CD4-positive, CD25-positive, alpha-beta regulatory T cell (primary cell): ENCODE measurements at regions not wholly inside any gene's neighbourhood (a gene's known extent, or its start where the extent isn't known, plus 50 kb on each side); places are given as distances from the start of the nearest gene placed in this dataset.

Experiments used
- ATAC-seq, 2 donors: fragments of 150-1000 bp; cut with Tn5 transposase; one replicate each; pipeline ENCODE4 v1.10.0; 2021; ENCODE audit warnings: low read depth in 2 of 2, moderate number of reproducible peaks in 2 of 2, moderate library complexity in 1 of 2
- DNase-seq, 3 donors: peaks; one replicate each; pipeline versions ENCODE4 v3.0.0 to v3.0.0-alpha.2; 2012 to 2022; ENCODE audit warnings: mixed read lengths in 1 of 3
- H3K27ac ChIP-seq: one replicate; pipeline ENCODE4 v1.7.0; 2013; ENCODE audit warnings: mild to moderate bottlenecking, low read length; ENCODE audit not compliant: insufficient read depth, poor library complexity, severe bottlenecking
- H3K27me3 ChIP-seq: one replicate; pipeline ENCODE4 v1.7.0; 2013; ENCODE audit warnings: low read length; ENCODE audit not compliant: control insufficient read depth, insufficient read depth
- H3K36me3 ChIP-seq: one replicate; pipeline ENCODE4 v1.7.0; 2013; ENCODE audit warnings: mild to moderate bottlenecking, low read length, moderate library complexity; ENCODE audit not compliant: control insufficient read depth, insufficient read depth
- H3K4me1 ChIP-seq: 2 replicates; pipeline ENCODE4 v1.7.0; 2013; ENCODE audit warnings: mild to moderate bottlenecking, low read length; ENCODE audit not compliant: insufficient read depth, control insufficient read depth, poor library complexity, severe bottlenecking
- H3K4me3 ChIP-seq: one replicate; pipeline ENCODE4 v1.7.0; 2013; ENCODE audit warnings: low read depth, mild to moderate bottlenecking, low read length, moderate library complexity
- H3K9me3 ChIP-seq, 2 experiments: 1 replicate in 1 of 2; 2 replicates in 1 of 2; pipeline ENCODE4 v1.7.0; 2013; ENCODE audit warnings: low read length in 2 of 2, mild to moderate bottlenecking in 1 of 2, moderate library complexity in 1 of 2; ENCODE audit not compliant: control insufficient read depth in 2 of 2
- H3K27ac Mint-ChIP-seq, 3 donors: one replicate each; pipeline ENCODE4 v1.8.0; 2020 to 2022; ENCODE audit warnings: mild to moderate bottlenecking in 3 of 3, mixed read lengths in 3 of 3, moderate library complexity in 2 of 3
- H3K27me3 Mint-ChIP-seq: one replicate; pipeline ENCODE4 v1.8.0; 2022; ENCODE audit warnings: mild to moderate bottlenecking, mixed read lengths
- H3K36me3 Mint-ChIP-seq: one replicate; pipeline ENCODE4 v1.8.0; 2020; ENCODE audit warnings: mixed read lengths
- H3K4me1 Mint-ChIP-seq, 4 donors: one replicate each; pipeline ENCODE4 v1.8.0; 2020 to 2022; ENCODE audit warnings: mixed read lengths in 4 of 4, mild to moderate bottlenecking in 1 of 4
- H3K4me3 Mint-ChIP-seq, 4 donors: one replicate each; pipeline ENCODE4 v1.8.0; 2020 to 2022; ENCODE audit warnings: mild to moderate bottlenecking in 4 of 4, mixed read lengths in 4 of 4, moderate library complexity in 3 of 4
- H3K9me3 Mint-ChIP-seq, 7 donors: one replicate each; pipeline ENCODE4 v1.8.0; 2020 to 2022; ENCODE audit warnings: mixed read lengths in 7 of 7, mild to moderate bottlenecking in 3 of 7, moderate library complexity in 2 of 7

DNA sequence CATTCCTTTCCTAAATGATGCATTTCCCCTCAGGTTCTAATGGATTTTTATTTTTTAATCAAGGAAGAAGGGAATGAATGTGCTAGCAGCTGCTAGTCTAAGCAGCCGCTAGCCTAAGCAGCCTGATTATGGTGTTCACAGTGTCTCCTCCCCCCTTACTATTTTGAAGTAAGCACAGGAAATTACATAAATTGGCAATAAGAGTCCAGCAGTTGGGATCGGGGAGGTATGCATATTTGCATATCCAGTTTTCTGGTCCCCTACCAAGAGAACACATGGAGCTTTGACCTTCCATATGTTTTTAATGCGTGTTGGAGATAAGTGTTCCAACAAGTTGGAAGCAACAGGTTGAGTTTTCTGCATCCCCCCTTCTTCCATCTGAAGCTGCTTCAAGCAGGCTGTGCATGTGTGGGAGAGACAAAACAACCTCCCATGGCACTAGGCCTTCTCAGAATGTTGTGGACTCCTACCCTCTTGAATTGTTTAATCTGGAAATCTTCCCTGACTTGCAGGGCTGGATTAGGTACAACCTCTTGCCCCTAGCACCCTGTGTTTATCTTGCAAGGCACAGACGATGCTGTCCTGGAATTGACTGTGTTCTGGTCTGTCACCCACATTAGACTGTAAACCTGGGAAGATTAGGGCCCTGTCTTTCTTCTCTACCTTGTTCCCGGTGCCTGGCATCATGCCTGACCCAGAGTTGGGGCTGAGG, 124.8 kb upstream of the LRIG1 start:
- Histone ChIP-seq H3K27me3 (no peaks in the 10 kb centered on the region), H3K4me1 (no peaks in the 10 kb centered on the region), H3K9me3 (no peaks in the 10 kb centered on the region), H3K4me3 (no peak overlapping the region), H3K36me3 (no peaks in the 10 kb centered on the region), H3K27ac (no peak overlapping the region)
- Mint-ChIP-seq H3K9me3 (no peaks in the 10 kb centered on the region), H3K4me1 (no peaks in the 10 kb centered on the region), H3K36me3 (no peaks in the 10 kb centered on the region), H3K27me3 (no peaks in the 10 kb centered on the region), H3K4me3 (no peak overlapping the region), H3K27ac (no peak overlapping the region)
- DNase-seq (no peak), ATAC-seq (no peak)

DNA sequence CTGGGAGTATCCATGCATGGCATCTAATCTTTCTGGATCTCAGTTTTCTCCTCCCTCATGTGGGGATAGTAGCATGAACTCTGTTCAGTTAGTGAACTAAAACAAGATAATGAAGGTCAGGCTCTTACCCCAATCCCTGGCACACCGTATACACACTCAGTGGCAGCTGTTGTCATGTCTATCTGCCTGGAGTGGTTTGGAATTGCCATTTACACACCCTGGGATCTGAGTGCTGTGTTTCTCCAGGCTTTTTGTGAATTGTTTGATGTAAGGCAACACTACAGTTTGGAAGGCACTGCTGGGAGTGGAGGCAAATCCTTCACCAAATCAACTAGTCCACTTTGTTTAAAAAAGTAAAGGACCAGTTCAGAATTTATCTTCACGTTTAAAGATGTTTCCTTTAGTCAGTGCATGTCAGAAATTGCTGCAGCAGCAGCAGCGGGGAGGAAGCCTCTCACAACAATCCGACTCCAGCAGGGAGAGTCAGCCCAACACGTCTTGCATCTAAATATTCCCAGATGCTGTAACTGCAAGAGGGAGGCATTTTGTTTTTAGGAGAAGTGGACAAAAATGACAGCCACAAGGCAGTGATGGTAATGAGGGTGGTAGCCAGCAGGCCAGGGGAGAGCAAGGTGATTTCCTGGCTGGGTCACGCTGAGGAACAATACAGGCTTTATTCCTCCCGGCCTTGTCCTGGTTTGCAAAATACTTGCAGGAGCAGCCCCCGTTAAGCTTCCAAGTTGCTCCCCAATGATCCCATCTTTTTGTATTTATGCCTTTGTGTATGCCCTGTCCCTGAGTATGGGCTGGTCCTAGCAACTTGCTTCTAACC, 128.5 kb upstream of the LRIG1 start:
- Histone ChIP-seq H3K27ac (no peak overlapping the region), H3K4me3 (no peak overlapping the region), H3K27me3 (no peaks in the 10 kb centered on the region), H3K4me1 (no peaks in the 10 kb centered on the region), H3K36me3 (no peaks in the 10 kb centered on the region), H3K9me3 (no peaks in the 10 kb centered on the region)
- peaks cover 0 to 2% (median 0%) of the 10 kb centered on the region in 7 donors for H3K9me3 Mint-ChIP-seq
- peaks cover 4% of the 10 kb centered on the region for H3K27me3 Mint-ChIP-seq
- DNase-seq (no peak), ATAC-seq (no peak)
- H3K4me1 Mint-ChIP-seq = no peaks in the 10 kb centered on the region
- no peak overlapping the region for H3K4me3 Mint-ChIP-seq
- no peaks in the 10 kb centered on the region for H3K36me3 Mint-ChIP-seq
- H3K27ac Mint-ChIP-seq = no peak overlapping the region

GRCh38 chr3:66629982-66630368, 129.2 kb upstream of the LRIG1 start:
- Mint-ChIP-seq H3K36me3 (no peaks in the 10 kb centered on the region), H3K4me3 (no peak overlapping the region), H3K9me3 (peaks cover 0 to 2% (median 0%) of the 10 kb centered on the region in 7 donors), H3K27me3 (peaks cover 4% of the 10 kb centered on the region), H3K4me1 (no peaks in the 10 kb centered on the region), H3K27ac (no peak overlapping the region)
- H3K4me1 ChIP-seq = no peaks in the 10 kb centered on the region
- H3K36me3 ChIP-seq = no peaks in the 10 kb centered on the region
- ATAC-seq (no peak), DNase-seq (no peak)
- H3K27me3 ChIP-seq = no peaks in the 10 kb centered on the region
- no peak overlapping the region for H3K27ac ChIP-seq
- no peaks in the 10 kb centered on the region for H3K9me3 ChIP-seq
- H3K4me3 ChIP-seq = no peak overlapping the region

- no peaks in the 10 kb centered on the region for H3K36me3 Mint-ChIP-seq
- DNase-seq = no peak
- no peak overlapping the region for H3K27ac ChIP-seq
- peaks cover 4% of the 10 kb centered on the region for H3K27me3 Mint-ChIP-seq
- H3K4me3 Mint-ChIP-seq = no peak overlapping the region
- H3K27ac Mint-ChIP-seq = peak overlapping the region in 1 of 3 donors; percentile 11
- H3K9me3 Mint-ChIP-seq = peaks cover 0 to 2% (median 0%) of the 10 kb centered on the region in 7 donors
- H3K36me3 ChIP-seq = no peaks in the 10 kb centered on the region
- no peak for ATAC-seq
- no peaks in the 10 kb centered on the region for H3K27me3 ChIP-seq
- H3K4me1 Mint-ChIP-seq = peaks cover 0 to 2% (median under 1%) of the 10 kb centered on the region in 4 donors
- H3K4me3 ChIP-seq = no peak overlapping the region
- H3K9me3 ChIP-seq = no peaks in the 10 kb centered on the region
- no peaks in the 10 kb centered on the region for H3K4me1 ChIP-seq
These were observed 132.9 kb upstream of the LRIG1 start for GRCh38 chr3:66633402-66634381.

GRCh38 chr3:66638717-66639116, 137.9 kb upstream of the LRIG1 start:
- Mint-ChIP-seq H3K9me3 (peaks cover 0 to 2% (median 0%) of the 10 kb centered on the region in 7 donors), H3K27me3 (peaks cover under 1% of the 10 kb centered on the region), H3K27ac (no peak overlapping the region), H3K4me3 (peak overlapping the region in 1 of 4 donors; percentile 25), H3K4me1 (peaks cover 0 to 4% (median 2%) of the 10 kb centered on the region in 4 donors), H3K36me3 (no peaks in the 10 kb centered on the region)
- no peak for ATAC-seq
- Histone ChIP-seq H3K9me3 (no peaks in the 10 kb centered on the region), H3K4me1 (no peaks in the 10 kb centered on the region), H3K36me3 (no peaks in the 10 kb centered on the region), H3K4me3 (no peak overlapping the region), H3K27me3 (no peaks in the 10 kb centered on the region), H3K27ac (no peak overlapping the region)
- no peak for DNase-seq

DNA sequence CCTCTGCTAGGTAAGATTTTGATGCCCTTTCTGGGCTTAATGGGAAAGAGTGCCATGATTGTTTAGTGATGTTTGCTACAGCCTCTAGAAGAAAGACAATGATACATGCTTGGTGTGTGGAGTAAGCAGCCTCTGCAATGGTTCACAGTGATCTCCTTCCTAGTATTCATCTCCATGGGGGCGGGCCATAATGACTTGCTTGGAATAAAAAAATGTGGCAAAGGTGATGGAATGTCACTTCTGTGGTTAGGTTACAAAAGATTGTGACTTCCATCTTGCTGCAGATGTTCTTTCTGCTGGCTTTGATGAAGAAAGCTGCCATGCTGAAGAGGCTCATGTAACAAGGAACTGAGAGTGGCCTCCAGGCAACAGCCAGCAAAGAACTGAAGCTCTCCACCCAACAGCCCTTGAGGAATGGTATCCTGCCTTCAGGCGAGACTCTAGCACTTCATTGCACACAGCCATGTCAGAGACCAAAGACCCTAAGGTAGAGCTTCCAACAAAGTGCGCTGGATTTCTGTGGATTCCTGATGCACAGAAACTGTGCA, 139.1 kb upstream of the LRIG1 start:
- Mint-ChIP-seq H3K9me3 (peaks cover 0 to 5% (median 3%) of the 10 kb centered on the region in 7 donors), H3K27me3 (no peaks in the 10 kb centered on the region), H3K36me3 (peaks cover 4% of the 10 kb centered on the region), H3K27ac (no peak overlapping the region), H3K4me1 (peaks cover 0 to 4% (median 2%) of the 10 kb centered on the region in 4 donors), H3K4me3 (no peak overlapping the region)
- Histone ChIP-seq H3K4me1 (no peaks in the 10 kb centered on the region), H3K27me3 (peaks cover 4% of the 10 kb centered on the region), H3K4me3 (no peak overlapping the region), H3K27ac (no peak overlapping the region), H3K9me3 (peaks cover 4 to 9% of the 10 kb centered on the region in 2 experiments), H3K36me3 (no peaks in the 10 kb centered on the region)
- no peak for ATAC-seq
- DNase-seq = no peak

- DNase-seq (no peak), ATAC-seq (no peak)
- H3K4me3 Mint-ChIP-seq = no peak overlapping the region
- peaks cover 8% of the 10 kb centered on the region for H3K27me3 ChIP-seq
- no peak overlapping the region for H3K27ac ChIP-seq
- H3K36me3 ChIP-seq = no peaks in the 10 kb centered on the region
- peaks cover 4% of the 10 kb centered on the region for H3K36me3 Mint-ChIP-seq
- H3K4me3 ChIP-seq = no peak overlapping the region
- H3K27me3 Mint-ChIP-seq = no peaks in the 10 kb centered on the region
- H3K4me1 Mint-ChIP-seq = peaks cover 0 to 4% (median 2%) of the 10 kb centered on the region in 4 donors
- H3K27ac Mint-ChIP-seq = no peak overlapping the region
- peaks cover 0 to 9% (median 6%) of the 10 kb centered on the region in 7 donors for H3K9me3 Mint-ChIP-seq
- no peaks in the 10 kb centered on the region for H3K4me1 ChIP-seq
- peaks cover 6 to 10% of the 10 kb centered on the region in 2 experiments for H3K9me3 ChIP-seq
These were observed 141.2 kb upstream of the LRIG1 start for GRCh38 chr3:66642019-66642418.
